ENCODE measurements at regions not wholly inside any gene's neighbourhood (a gene's known extent, or its start where the extent isn't known, plus 50 kb on each side); places are given as distances from the start of the nearest gene placed in this dataset.

GRCh38 chr11:23087407-23087806, 227.1 kb upstream of the CCDC179 start:
- no peak for TF ChIP-seq POLR2A (IDR thresholded peaks at IDR 0.05)
- TF ChIP-seq CTCF (IDR thresholded peaks at IDR 0.05): no peak

Data from esophagus squamous epithelium (tissue), 4 donors.